Limb (tissue), 2 donors: ENCODE measurements at regions not wholly inside any gene's neighbourhood (a gene's known extent, or its start where the extent isn't known, plus 50 kb on each side); places are given as distances from the start of the nearest gene placed in this dataset.

Source experiments
- DNase-seq, 2 donors: peaks; one replicate each; pipeline ENCODE4 v3.0.0-alpha.2; 2016; ENCODE audit errors: extremely low spot score in 2 of 2

DNA sequence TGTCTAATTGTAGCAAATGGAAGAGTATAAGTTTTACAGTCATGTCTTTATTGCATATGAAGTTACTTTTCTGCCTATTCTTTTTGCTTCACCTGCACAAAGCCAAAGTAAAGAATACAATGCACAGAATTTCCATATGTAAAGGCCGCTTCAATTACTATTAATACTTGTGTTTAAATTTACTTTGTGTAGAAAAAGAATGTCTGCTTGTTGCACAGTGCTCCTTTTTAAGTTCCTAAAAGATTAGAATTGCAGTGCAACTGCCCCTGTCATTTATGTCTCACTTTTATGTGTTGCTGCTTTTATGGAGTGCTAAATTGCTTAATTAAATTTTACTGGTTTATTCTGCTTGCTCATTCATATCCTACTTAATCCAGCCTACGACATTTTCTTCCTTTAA, 830.5 kb downstream of the PDHA2 start:
- DNase-seq = no peak

DNA sequence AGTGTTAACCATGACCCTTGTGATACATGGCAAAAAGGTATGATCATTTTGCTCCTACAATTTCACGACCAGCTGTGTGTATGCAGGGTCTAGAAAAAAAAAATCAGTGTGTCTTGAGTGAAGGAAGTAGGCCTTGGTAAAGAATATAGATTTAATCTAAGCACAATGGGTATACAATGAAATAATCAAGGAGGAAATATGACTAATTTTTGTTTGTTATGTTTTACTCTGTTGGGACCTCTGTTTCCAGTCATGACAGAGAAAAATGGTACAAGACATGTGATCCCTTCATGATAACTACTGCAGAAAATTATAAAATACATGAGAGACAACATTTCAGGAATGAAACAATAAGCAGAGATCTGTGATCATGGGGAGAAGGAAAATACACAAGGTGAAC, 835.5 kb downstream of the PDHA2 start:
- no peak for DNase-seq

DNA sequence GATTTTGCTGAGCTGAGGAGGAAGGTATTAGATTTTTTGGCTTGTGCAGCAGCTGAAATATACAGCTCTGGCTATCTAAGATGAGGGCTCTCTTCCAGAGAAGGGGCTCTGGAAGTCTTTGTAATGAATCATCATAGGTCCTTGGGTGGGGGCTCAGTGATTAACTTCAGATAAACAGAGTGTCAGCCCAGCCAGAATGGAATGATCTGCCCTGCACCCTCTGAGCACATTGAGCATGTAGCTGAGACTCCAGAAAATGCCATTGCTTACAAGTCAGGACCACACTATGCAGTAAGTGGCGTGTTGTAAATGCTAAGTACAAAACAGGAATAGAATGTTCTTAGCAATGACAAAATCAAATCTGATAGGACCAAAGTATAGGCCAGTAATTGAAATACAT, 836.0 kb downstream of the PDHA2 start:
- no peak for DNase-seq

DNA sequence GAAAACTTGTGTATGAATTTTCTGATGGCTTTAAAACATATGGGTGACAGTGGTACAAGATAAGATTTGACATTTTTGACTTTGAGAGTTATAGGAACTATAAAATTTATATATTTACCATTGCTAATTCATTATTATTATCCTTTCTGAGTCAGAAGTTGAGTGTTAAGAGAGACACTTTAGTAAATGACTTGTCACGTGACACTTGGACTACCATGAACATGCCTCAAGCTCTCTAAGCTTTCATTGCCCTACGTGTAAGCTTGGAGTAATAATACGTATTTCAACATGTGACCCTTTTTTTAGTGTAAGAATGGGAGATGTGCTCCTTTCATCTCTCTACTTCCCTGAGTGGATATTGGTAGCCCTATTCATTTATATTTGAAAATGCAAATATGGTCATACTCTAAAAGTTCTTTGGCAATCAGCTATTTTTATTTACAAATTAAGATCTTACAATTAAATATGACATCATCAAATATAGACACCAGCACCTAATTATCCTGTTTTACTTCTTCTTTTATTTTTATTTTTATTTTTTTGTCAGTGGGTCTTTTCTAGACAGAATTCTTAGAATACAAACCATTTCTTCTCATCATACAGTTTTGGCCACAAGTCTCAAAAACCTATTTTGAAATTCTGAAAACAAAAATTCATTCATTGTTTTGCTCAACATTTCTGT, 837.0 kb downstream of the PDHA2 start:
- DNase-seq = no peak

DNA sequence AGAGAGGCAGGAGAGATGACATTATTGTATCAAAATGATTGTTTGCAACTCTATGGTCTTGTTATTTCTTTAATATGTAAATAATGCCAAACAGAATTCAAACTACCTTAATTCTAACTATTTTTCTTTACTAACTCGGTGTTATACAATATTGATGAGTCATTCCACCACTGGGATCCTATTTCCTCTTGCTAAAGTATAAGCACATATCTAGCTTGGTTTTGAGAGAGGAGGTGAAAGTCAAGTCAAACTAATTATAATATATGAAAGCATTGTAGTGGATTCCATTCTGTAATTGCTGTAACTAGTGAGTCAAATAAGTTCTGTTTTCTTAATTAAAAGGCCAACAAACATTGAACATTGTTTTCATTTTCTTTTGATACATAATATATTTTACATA, 837.6 kb downstream of the PDHA2 start:
- DNase-seq = no peak

DNA sequence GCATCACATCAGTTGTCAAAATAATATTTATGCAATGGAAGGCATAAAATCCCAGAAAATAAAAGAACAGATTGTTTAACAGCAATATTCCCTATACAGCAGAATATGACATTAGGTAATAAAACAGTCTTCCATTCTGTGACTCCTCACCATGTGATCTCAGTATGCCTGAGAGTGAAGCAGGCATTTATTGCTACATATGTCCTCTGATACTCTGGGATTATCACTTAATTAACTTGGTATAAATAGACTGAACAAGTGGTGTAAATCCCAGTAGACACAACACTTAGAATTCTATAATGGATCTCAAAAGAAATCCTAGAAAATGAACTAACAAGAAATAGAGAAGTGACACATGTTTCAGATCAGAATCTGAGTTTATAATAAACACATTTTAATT, 841.3 kb downstream of the PDHA2 start:
- no peak for DNase-seq

DNA sequence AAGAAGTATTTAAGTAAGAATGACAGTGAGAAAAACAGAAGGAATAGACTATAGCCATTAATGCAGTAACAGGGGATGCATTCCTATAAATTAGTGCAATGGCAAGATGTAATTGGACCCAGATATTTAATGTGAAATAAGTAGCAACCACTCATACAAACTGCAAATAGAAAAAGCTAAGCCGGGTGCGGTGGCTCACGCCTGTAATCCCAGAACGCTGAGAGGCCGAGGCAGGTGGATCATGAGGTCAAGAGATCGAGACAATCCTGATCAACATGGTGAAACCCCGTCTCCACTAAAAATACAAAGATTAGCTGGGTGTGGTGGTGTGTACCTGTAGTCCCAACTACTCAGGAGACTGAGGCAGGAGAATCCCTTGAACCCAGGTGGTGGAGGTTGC, 845.8 kb downstream of the PDHA2 start:
- DNase-seq = no peak

DNA sequence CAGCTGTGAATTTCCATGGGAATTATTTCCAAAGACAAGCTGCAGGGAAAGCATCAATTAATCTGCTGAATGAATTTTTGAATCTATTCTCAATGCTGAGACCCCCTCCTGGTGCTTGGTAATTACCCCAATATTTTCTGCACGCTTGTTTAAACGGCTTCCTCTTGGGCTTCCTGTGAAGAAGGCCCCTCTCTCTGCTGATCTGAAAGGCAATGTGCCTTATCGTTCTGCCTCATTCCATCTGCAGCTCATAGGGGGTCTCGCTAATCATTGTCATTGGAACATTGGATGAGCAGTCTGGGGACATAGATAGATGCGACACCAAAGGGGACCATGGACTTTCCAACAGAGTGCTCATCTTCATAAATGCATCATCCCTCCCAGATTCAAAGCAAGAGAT, 851.6 kb downstream of the PDHA2 start:
- no peak for DNase-seq

DNA sequence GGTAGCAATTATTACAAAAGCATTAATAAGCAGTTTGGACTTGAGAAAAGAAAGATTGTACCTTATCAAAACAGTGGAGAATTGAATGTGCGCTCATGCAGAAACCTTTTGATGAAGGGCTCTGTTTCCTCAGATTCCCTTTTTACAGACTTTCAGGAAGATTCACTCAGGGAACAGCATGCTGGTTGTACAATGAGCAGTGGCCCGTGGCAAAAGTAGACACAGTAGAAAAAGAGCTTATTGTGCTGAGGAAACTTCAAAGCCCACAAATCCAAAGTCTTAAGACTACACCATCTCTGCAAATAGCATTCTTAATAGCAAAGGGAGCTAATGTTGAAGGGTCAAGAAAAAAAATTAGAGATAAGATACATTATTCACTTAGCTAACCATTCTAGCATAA, 858.9 kb downstream of the PDHA2 start:
- DNase-seq = no peak

DNA sequence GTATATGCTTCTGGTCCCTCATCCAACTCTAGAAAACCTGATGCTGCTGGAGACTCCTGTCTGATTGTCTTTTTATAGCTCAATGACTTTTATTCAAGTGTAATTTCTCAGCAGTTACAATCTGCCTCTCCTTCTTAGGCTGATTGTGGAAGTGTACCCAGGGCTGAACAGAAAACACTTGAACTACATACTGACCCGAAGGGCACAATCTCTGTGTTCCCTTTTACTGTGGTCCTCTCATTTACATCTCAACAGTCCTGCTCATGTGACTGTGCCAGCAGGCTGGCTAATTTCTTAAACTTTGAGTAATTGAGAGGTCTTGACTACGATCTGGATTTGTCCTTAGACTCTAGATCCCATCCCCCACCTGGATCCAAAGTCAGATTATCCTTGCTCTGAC, 863.4 kb downstream of the PDHA2 start:
- DNase-seq = no peak

DNA sequence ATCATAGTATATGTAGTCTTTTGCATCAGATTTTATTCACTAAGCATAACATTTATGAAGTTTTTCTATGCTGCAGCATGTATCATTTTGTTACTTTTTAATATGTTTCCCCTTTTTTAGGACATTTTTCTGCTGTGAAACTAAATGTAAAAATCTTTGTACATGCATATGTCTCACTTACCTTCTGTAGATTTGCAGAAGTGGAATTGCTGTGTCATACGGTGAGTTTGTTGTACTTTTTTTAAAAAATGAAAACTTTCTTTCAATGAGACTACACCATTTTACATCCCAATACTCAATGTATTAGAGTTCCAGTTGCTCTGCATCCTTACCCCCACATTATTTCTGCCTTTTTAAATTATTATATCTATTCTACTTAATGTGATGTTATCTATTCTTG, 868.9 kb downstream of the PDHA2 start:
- DNase-seq = no peak

DNA sequence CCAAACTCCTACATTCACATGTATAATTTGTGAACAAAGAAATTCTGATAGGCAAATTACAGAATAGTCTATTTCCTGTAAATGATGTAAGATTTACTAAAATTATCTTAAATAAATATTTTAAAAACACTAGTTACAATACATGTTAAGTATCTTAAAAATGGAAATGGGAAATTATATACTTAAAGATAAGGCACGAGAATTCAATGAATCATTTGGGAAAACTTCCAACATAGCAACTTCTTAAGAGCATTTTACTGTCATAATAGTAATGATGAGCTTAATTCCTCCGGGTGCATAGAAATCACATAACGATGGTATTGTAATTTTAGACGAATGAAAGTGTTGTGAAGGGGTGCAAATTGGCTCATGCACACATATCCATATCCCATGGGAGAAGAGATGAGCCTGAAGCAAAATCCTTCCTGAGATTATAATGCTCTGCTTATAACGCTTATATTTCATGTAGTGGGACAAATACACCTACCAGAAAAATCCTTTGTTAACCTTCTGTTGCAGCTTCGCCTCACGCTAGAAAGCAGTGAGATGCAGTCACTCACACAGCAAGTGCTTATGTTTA, 873.5 kb downstream of the PDHA2 start:
- DNase-seq = no peak

DNA sequence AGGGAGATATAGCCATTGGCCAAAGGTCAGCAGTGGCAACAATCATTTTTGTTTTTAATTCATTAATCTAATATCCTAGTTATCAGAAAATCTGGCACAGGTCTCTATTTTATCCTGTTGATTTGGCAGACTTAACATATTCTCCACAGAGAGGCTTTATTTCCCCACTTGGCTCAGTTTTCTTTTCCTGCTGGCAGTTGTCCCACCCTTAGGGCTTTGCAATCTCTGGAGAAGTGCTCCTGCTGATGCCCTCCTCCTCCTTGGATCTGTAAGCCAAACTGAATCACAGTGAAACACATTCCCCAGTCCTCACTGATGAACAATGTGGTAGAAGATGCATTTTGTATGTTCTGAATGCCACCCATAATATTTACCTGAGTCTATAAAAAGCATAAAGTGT, 889.7 kb downstream of the PDHA2 start:
- DNase-seq = no peak

DNA sequence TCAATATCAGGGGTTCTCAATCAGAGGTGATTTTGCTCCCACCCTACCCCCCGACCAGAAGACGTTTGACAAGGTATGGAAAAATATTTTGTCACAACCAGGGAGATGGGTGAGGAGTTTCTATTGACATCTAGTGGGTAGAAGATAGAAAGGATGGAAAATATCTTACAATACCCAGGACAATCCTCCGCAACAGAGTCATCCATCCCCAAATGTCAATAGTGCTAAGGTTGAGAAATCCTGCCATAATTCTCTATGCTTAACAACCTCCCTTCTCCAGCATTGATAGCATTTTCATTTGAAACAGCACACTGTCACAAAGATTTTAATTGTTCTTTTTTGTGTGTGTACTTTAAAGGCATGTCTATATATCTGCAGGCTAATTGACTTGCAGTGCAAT, 890.5 kb downstream of the PDHA2 start:
- DNase-seq = no peak

DNA sequence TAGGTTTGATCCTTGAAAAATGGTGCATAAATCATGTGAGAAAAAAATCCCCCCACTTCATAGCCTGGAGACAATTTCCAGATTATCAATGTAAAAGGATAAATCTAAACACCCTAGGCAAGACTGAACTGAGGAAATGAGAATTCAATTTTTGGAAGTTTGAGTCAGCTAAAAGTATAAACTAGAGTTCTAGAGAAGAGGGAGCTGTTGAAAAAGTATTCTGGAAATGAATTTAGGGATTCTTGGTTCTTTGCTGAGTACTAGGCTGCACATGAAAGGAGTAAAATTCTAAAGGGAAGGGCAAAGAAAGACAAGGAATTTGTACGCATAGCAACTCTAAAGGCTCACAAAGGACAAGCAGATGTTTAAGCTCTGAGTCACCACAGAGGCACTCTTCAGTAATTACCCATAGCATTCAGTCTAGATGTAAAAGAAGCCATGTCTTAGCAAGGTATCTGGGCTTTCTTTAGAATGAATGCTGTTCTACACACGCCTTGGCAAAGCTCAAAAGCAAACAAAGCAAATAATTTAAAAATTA, 896.5 kb downstream of the PDHA2 start:
- DNase-seq = no peak

DNA sequence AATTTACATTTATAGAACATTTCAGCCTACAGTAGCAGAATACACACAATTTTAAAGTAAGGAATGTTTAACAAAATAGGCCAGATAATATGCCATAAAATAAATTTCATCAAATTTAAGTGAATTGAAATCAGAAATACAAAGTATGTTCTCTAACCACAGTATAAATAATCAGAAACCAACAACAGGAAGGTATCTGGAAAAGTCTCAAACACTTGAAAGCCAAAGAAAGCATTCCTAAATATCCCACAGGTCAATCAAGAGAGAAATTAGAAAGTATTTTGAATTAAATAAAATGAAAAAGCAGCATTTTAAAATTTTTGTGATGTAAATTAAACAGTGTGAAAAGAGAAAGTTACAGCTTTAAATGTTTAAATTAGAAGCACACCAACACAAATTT, 899.2 kb downstream of the PDHA2 start:
- no peak for DNase-seq

DNA sequence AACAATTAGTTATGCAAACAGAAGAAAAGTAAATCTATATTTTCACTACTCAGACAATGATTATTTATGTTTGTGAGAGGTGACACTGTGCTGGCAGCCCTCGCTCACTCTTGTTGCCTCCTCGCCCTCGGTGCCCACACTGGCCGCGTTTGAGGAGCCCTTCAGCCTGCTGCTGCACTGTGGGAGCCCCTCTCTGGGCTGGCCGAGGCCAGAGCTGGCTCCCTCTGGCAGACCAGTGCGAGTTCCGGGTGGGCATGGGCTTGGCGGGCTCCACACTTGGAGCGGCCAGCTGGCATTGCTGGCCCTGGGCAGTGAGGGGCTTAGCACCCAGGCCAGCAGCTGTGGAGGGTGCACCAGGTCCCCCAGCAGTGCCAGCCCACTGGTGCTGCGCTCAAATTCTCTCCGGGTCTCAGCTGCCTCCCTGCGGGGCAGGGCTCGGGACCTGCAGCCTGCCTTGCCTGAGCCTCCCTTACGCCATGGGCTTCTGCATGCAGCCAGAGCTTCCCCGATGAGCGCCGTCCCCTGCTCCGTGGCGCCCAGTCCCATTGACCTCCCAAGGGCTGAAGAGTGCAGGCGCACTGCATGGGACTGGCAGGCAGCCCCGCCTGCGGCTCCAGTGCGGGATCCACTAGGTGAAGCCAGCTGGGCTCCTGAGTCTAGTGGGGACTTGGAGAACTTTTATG, 902.6 kb downstream of the PDHA2 start:
- no peak for DNase-seq

DNA sequence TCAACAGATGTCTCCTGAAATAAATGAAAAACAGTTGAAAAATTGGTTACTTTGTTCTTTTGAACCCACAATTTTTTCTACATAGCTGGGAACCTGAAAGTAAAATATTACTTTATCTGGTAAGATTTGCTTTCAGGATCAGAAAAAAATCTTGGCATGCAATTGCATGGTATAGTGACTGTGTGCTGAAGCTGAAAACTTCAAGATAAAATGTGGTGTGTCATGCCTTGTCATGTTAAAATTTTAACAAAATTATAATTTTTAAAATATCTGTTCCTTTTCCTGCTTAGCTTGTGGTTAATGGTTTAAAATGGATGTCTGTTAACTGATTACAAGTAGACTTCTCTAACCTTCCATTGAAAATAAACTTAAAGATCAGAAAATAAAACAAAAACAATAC, 904.8 kb downstream of the PDHA2 start:
- no peak for DNase-seq

DNA sequence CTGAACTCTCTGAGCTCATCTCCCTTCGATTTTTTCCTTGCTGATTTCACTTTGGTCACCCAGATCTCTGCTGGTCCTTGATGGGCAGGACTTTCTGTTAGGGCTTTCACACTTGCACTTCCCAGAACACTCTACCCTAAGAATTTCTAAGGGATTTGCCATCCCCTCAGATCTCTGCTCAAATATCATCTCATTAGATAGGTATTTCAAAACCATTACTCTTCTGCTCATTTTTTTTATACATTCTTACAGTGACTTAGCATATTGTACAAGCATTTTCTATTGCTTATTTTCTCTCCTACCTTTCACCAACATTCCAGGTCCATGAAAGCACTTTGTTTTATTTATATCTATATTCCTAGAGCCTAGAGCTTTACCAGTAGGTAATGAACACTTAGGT, 913.3 kb downstream of the PDHA2 start:
- DNase-seq = no peak

DNA sequence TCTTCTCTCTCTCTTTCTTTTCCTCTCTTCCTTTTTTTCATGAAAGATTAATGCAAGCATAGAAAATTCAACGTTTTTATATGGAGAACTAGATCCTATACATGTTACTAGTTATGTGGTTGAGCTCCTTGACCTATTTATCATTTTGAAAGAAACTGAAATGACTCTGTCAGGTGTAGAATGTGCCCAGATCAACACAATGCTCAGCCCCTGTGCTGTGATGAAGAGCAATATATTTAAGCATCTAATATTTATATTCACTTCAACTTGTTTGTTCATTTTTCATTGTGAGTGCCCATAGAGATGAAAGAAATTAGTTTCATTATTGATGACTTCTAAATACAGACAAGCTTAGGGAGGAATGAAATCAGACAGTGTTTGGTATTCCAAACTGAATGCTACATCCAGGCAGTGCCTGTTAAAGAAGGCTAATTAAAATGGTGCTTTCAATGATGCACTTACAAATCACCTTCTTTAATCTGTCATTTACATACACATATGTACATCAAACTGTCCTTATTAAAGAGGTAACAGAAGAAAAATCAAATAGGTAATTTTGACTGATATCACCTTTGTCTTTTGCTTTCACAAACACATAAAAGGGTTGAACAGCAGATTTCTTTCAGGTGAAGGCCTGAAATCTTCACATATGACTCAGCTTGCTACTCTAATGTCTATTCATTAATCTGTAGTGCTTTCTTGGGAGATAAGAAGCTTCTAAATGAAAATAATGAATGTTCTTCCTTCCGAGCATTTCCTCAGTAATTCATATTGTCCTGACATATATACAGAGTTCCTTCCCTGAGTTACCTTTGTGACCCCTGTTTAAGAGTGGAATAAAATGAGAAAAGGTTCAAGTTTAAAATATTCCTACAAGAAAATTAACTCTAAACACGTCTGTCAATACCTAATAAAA, 915.9 kb downstream of the PDHA2 start:
- DNase-seq = no peak

DNA sequence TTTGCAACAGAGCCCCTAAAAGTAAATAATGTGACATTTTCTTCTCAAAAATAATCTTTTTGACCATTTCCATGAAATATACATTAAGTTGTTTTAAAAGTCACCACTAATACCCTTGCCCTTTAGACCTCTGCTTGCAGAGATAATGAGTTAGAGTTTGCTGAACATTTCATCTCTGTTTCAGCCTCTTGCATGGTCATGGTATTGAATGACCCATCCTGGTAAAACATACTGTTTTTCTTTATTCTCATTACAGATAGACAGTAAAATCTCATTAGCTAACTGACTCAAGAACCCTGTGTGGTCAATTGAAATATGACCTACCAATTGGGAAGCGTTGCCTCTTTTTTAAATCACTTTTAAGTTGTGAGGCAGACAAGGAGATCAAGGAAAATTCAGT, 916.7 kb downstream of the PDHA2 start:
- no peak for DNase-seq

DNA sequence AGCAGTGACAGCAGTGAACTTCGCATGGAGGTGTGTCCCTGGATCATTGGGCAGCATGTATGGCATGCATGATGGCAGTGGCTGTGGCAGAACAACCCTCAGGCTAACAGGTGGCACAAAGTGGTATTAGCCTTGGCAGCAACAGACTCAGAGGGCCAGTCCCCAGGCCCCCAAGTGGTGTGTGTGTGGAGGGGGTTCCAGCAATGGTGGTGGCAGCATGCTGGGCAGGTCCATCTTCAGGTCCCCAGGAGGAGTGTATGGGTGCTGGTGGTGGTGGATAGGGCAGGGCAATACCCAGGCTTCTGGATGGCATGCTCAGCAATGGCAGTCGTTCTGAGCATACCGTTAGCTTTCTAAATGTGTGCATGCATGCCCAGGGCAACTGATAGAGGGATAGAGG, 923.7 kb downstream of the PDHA2 start:
- no peak for DNase-seq
